ENCODE measurements at regions not wholly inside any gene's neighbourhood (a gene's known extent, or its start where the extent isn't known, plus 50 kb on each side); places are given as distances from the start of the nearest gene placed in this dataset.

- TF ChIP-seq CTCF (IDR thresholded peaks at IDR 0.05) (no peak), POLR2A (IDR thresholded peaks at IDR 0.05) (no peak)
These were observed 1362.2 kb downstream of the OLFM4 start for GRCh38 chr13:54390841-54391240.

Data from thyroid gland (tissue), 4 donors.